ENCODE measurements at regions not wholly inside any gene's neighbourhood (a gene's known extent, or its start where the extent isn't known, plus 50 kb on each side); places are given as distances from the start of the nearest gene placed in this dataset.

DNA sequence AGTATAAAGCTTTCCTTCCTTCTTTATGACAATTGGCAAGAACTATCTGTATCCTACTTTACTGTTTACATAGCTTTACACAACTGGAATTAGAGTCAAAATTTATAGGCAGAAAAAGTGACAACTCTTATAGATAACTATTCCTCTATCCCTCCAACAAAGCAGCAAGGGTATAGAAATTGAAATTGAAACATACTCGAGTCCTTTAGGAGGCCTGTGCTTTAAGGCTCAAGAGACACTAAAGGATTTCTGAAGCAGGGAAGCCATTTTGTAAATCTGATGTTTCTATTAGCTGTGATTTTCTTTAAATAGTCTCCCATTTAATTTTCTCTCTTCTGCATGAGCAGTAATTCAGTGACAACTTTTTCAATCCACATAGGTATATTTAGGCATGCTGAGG, 567.6 kb upstream of the MAN1A1 start:
- Histone ChIP-seq H3K27ac (ENCODE audit: low read length) (no peak overlapping the region), H3K9me3 (no peaks in the 10 kb centered on the region), H3K36me3 (ENCODE audit: control insufficient read depth in 2 of 2, extremely low read depth in 1 of 2, insufficient read depth in 1 of 2, low read length in 1 of 2) (no peaks in the 10 kb centered on the region), H3K27me3 (replicated peaks in 1 of 2; ENCODE audit: control insufficient read depth in 2 of 2, extremely low read depth in 1 of 2, insufficient read depth in 2 of 2, low read length in 1 of 2) (no peaks in the 10 kb centered on the region), H3K4me3 (ENCODE audit: control insufficient read depth in 1 of 2, extremely low read depth in 1 of 2, low read length in 1 of 2) (no peak overlapping the region), H3K4me1 (ENCODE audit: control insufficient read depth in 1 of 2, extremely low read depth in 1 of 2, insufficient read depth in 2 of 2, low read length in 2 of 2) (no peaks in the 10 kb centered on the region)
- H3K9me3 Mint-ChIP-seq, result peaks cover 0 to 18% (median 3%) of the 10 kb centered on the region in 3 donors
- no peak overlapping the region for H3K4me3 Mint-ChIP-seq
- no CpG with 5 or more reads among the region's 1 CpG for WGBS (ENCODE audit: insufficient coverage)
- H3K36me3 Mint-ChIP-seq, result no peaks in the 10 kb centered on the region
- no peak overlapping the region for H3K27ac Mint-ChIP-seq
- H3K27me3 Mint-ChIP-seq, result no peaks in the 10 kb centered on the region
- POLR2A ChIA-PET, result no interaction called here
- H3K4me1 Mint-ChIP-seq, result no peaks in the 10 kb centered on the region
- no peak for ATAC-seq (replicated peaks in 1 of 4)
- CTCF ChIA-PET, result no interaction called here
- DNase-seq, result no peak

DNA sequence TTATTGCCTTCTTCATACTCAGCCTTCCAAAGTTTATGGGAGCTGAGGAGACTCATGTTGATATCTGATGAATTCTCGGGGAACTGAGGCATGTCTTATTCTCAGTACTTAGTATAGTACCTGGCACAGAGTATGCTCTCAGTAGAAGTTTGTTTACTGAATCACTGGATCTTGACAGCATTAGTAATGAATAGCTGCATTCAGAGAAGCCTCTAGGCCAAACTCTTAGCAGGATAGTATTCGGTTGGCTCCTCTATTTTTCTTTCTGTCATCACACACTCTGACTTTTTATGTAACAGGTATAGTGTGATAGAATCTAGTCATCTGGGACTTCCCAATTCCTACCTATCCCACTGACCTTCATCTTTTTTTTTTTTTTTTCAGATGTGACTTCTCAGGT, 566.4 kb upstream of the MAN1A1 start:
- H3K27me3 Mint-ChIP-seq, result no peaks in the 10 kb centered on the region
- DNase-seq (no peak), ATAC-seq (replicated peaks in 1 of 4) (no peak)
- H3K9me3 Mint-ChIP-seq, result peaks cover 0 to 9% (median 3%) of the 10 kb centered on the region in 3 donors
- no peaks in the 10 kb centered on the region for H3K27me3 ChIP-seq (replicated peaks in 1 of 2; ENCODE audit: control insufficient read depth in 2 of 2, extremely low read depth in 1 of 2, insufficient read depth in 2 of 2, low read length in 1 of 2)
- ChIA-PET CTCF (no interaction called here), POLR2A (no interaction called here)
- H3K27ac ChIP-seq (ENCODE audit: low read length), result no peak overlapping the region
- H3K4me3 Mint-ChIP-seq, result no peak overlapping the region
- no peaks in the 10 kb centered on the region for H3K4me1 ChIP-seq (ENCODE audit: control insufficient read depth in 1 of 2, extremely low read depth in 1 of 2, insufficient read depth in 2 of 2, low read length in 2 of 2)
- H3K36me3 Mint-ChIP-seq, result no peaks in the 10 kb centered on the region
- H3K9me3 ChIP-seq, result no peaks in the 10 kb centered on the region
- no peak overlapping the region for H3K27ac Mint-ChIP-seq
- H3K36me3 ChIP-seq (ENCODE audit: control insufficient read depth in 2 of 2, extremely low read depth in 1 of 2, insufficient read depth in 1 of 2, low read length in 1 of 2), result no peaks in the 10 kb centered on the region
- no peak overlapping the region for H3K4me3 ChIP-seq (ENCODE audit: control insufficient read depth in 1 of 2, extremely low read depth in 1 of 2, low read length in 1 of 2)
- no CpG with 5 or more reads among the region's 2 CpGs for WGBS (ENCODE audit: insufficient coverage)
- H3K4me1 Mint-ChIP-seq, result no peaks in the 10 kb centered on the region

DNA sequence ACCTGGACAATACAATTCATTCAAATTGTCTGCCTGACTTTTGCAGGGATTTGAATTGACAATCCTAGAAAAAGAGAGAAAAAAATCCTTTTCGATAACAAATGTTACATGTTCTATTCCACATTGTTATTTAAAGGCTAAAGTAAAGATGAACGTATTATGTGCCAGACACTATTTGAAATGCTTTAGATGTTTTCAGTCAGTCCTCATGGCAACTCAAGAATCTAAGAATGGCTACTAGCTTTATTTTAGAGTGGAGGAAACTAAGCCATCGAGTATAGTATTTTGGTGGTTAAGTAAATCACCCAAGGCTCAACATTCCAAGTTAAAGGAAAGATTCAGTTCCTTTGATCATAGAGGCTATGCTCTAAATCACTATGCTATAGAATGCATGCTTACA, 558.6 kb upstream of the MAN1A1 start:
- no peaks in the 10 kb centered on the region for H3K27me3 ChIP-seq (replicated peaks in 1 of 2; ENCODE audit: control insufficient read depth in 2 of 2, extremely low read depth in 1 of 2, insufficient read depth in 2 of 2, low read length in 1 of 2)
- WGBS (ENCODE audit: insufficient coverage), result no CpG with 5 or more reads among the region's 3 CpGs
- Mint-ChIP-seq H3K27me3 (peaks cover 0 to 3% of the 10 kb centered on the region in 2 donors), H3K9me3 (no peaks in the 10 kb centered on the region), H3K27ac (no peak overlapping the region), H3K36me3 (no peaks in the 10 kb centered on the region), H3K4me1 (no peaks in the 10 kb centered on the region), H3K4me3 (no peak overlapping the region)
- ATAC-seq (replicated peaks in 1 of 4), result no peak
- no peak overlapping the region for H3K27ac ChIP-seq (ENCODE audit: low read length)
- H3K36me3 ChIP-seq (ENCODE audit: control insufficient read depth in 2 of 2, extremely low read depth in 1 of 2, insufficient read depth in 1 of 2, low read length in 1 of 2), result no peaks in the 10 kb centered on the region
- ChIA-PET POLR2A (no interaction called here), CTCF (no interaction called here)
- no peak overlapping the region for H3K4me3 ChIP-seq (ENCODE audit: control insufficient read depth in 1 of 2, extremely low read depth in 1 of 2, low read length in 1 of 2)
- no peak for DNase-seq
- H3K9me3 ChIP-seq, result no peaks in the 10 kb centered on the region
- H3K4me1 ChIP-seq (ENCODE audit: control insufficient read depth in 1 of 2, extremely low read depth in 1 of 2, insufficient read depth in 2 of 2, low read length in 2 of 2), result no peaks in the 10 kb centered on the region

DNA sequence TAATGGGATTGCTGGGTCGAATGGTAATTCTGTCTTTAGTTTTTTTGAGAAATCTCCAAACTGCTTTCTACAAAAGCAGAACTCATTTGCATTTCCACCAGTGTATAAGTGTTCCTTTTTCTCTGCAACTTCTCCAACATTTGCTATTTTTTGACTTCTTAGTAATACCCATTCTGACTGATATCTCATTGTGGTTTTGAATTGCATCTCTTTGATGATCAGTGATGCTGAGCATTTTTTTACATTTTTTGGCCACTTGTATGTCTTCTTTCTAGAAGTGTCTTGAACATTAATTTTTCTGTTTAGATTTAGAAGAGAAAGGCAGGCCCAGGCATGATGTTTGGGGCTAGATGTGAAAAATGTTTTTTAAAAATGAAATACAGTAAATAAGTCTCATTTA, 553.1 kb upstream of the MAN1A1 start:
- POLR2A ChIA-PET, result no interaction called here
- Mint-ChIP-seq H3K4me3 (no peak overlapping the region), H3K27ac (no peak overlapping the region), H3K9me3 (no peaks in the 10 kb centered on the region), H3K27me3 (peaks cover 0 to 3% of the 10 kb centered on the region in 2 donors), H3K4me1 (no peaks in the 10 kb centered on the region), H3K36me3 (no peaks in the 10 kb centered on the region)
- WGBS (ENCODE audit: insufficient coverage), result no CpG with 5 or more reads among the region's 1 CpG
- Histone ChIP-seq H3K36me3 (ENCODE audit: control insufficient read depth in 2 of 2, extremely low read depth in 1 of 2, insufficient read depth in 1 of 2, low read length in 1 of 2) (no peaks in the 10 kb centered on the region), H3K27me3 (replicated peaks in 1 of 2; ENCODE audit: control insufficient read depth in 2 of 2, extremely low read depth in 1 of 2, insufficient read depth in 2 of 2, low read length in 1 of 2) (no peaks in the 10 kb centered on the region), H3K4me1 (ENCODE audit: control insufficient read depth in 1 of 2, extremely low read depth in 1 of 2, insufficient read depth in 2 of 2, low read length in 2 of 2) (no peaks in the 10 kb centered on the region), H3K27ac (ENCODE audit: low read length) (no peak overlapping the region), H3K9me3 (no peaks in the 10 kb centered on the region), H3K4me3 (ENCODE audit: control insufficient read depth in 1 of 2, extremely low read depth in 1 of 2, low read length in 1 of 2) (no peak overlapping the region)
- CTCF ChIA-PET, result no interaction called here
- ATAC-seq (replicated peaks in 1 of 4), result no peak
- DNase-seq, result no peak

DNA sequence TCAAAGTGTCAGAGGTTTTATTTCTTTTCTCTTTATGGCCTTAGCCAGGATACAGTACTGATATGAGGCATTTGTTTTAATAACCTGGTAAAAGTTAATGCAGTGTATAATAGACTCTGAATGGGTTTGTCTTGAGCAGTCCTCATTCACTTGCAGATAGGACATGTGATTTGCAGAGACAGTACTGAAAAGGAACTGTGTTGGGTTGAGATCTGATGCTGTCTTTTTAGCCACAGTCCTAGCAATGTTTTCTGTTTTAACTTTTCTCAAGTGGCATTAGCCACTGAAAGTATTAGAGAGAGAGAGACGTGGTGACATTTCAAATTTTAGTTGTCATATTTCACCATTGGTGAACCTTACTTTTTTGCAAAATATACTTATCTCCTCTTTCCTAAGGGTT, 547.2 kb upstream of the MAN1A1 start:
- WGBS (ENCODE audit: insufficient coverage), result no CpG with 5 or more reads among the region's 1 CpG
- no peaks in the 10 kb centered on the region for H3K9me3 Mint-ChIP-seq
- Histone ChIP-seq H3K36me3 (ENCODE audit: control insufficient read depth in 2 of 2, extremely low read depth in 1 of 2, insufficient read depth in 1 of 2, low read length in 1 of 2) (no peaks in the 10 kb centered on the region), H3K9me3 (no peaks in the 10 kb centered on the region), H3K27me3 (replicated peaks in 1 of 2; ENCODE audit: control insufficient read depth in 2 of 2, extremely low read depth in 1 of 2, insufficient read depth in 2 of 2, low read length in 1 of 2) (no peaks in the 10 kb centered on the region), H3K27ac (ENCODE audit: low read length) (no peak overlapping the region), H3K4me1 (ENCODE audit: control insufficient read depth in 1 of 2, extremely low read depth in 1 of 2, insufficient read depth in 2 of 2, low read length in 2 of 2) (no peaks in the 10 kb centered on the region), H3K4me3 (ENCODE audit: control insufficient read depth in 1 of 2, extremely low read depth in 1 of 2, low read length in 1 of 2) (no peak overlapping the region)
- H3K27me3 Mint-ChIP-seq, result no peaks in the 10 kb centered on the region
- no peak overlapping the region for H3K4me3 Mint-ChIP-seq
- no peaks in the 10 kb centered on the region for H3K4me1 Mint-ChIP-seq
- DNase-seq (no peak), ATAC-seq (replicated peaks in 1 of 4) (no peak)
- no peaks in the 10 kb centered on the region for H3K36me3 Mint-ChIP-seq
- POLR2A ChIA-PET, result no interaction called here
- H3K27ac Mint-ChIP-seq, result no peak overlapping the region
- CTCF ChIA-PET, result no interaction called here

DNA sequence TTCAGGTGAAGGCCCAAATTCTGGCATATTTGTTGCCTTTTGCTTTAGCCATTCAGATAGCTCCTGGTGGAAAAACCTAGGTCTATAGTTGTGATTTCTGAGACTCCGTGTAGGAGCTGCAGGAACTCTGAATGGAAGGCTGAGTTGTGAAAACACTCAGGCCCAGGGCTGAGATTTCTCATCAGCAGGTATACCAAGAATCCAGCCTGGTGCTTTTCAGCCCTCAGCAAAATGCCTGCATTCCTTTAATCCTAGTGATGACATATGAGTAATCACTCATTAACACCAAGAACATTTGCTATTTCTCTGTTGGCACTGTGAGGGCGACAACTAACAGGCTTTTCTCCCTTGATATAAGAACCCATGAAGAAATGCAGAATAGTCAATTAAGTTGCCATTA, 546.1 kb upstream of the MAN1A1 start:
- CTCF ChIA-PET, result no interaction called here

DNA sequence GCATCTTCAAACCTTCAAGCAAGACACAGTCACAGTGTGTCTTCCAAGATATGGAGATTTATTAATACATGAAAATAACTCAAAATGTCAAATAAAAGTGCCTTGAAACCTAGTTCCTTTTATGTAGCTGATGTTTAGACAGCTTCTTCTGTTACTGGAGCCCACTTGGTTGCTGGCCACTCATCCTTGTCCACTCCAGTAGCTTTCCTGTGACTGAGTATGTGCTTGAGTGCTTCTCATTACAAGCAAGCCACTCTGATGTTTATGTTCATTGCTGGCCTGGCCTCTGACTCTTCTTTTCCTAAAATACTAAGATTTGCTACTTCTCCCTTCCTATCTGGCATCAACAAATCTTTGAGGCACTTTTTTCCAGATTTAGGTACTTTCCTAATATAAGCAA, 545.2 kb upstream of the MAN1A1 start:
- CTCF ChIA-PET, result no interaction called here
- Mint-ChIP-seq H3K9me3 (no peaks in the 10 kb centered on the region), H3K4me3 (no peak overlapping the region), H3K27ac (no peak overlapping the region), H3K27me3 (peaks cover 0 to 2% of the 10 kb centered on the region in 2 donors), H3K36me3 (no peaks in the 10 kb centered on the region), H3K4me1 (no peaks in the 10 kb centered on the region)
- no peak overlapping the region for H3K4me3 ChIP-seq (ENCODE audit: control insufficient read depth in 1 of 2, extremely low read depth in 1 of 2, low read length in 1 of 2)
- no peaks in the 10 kb centered on the region for H3K36me3 ChIP-seq (ENCODE audit: control insufficient read depth in 2 of 2, extremely low read depth in 1 of 2, insufficient read depth in 1 of 2, low read length in 1 of 2)
- no peak for ATAC-seq (replicated peaks in 1 of 4)
- POLR2A ChIA-PET, result no interaction called here
- no peaks in the 10 kb centered on the region for H3K4me1 ChIP-seq (ENCODE audit: control insufficient read depth in 1 of 2, extremely low read depth in 1 of 2, insufficient read depth in 2 of 2, low read length in 2 of 2)
- no peaks in the 10 kb centered on the region for H3K9me3 ChIP-seq
- H3K27me3 ChIP-seq (replicated peaks in 1 of 2; ENCODE audit: control insufficient read depth in 2 of 2, extremely low read depth in 1 of 2, insufficient read depth in 2 of 2, low read length in 1 of 2), result no peaks in the 10 kb centered on the region
- no peak for DNase-seq
- H3K27ac ChIP-seq (ENCODE audit: low read length), result no peak overlapping the region

More for the DNA sequence above, 546.1 kb upstream of the MAN1A1 start:
- H3K27me3 Mint-ChIP-seq, result peaks cover 0 to 2% of the 10 kb centered on the region in 2 donors
- Histone ChIP-seq H3K9me3 (no peaks in the 10 kb centered on the region), H3K27ac (ENCODE audit: low read length) (no peak overlapping the region), H3K36me3 (ENCODE audit: control insufficient read depth in 2 of 2, extremely low read depth in 1 of 2, insufficient read depth in 1 of 2, low read length in 1 of 2) (no peaks in the 10 kb centered on the region), H3K27me3 (replicated peaks in 1 of 2; ENCODE audit: control insufficient read depth in 2 of 2, extremely low read depth in 1 of 2, insufficient read depth in 2 of 2, low read length in 1 of 2) (no peaks in the 10 kb centered on the region), H3K4me1 (ENCODE audit: control insufficient read depth in 1 of 2, extremely low read depth in 1 of 2, insufficient read depth in 2 of 2, low read length in 2 of 2) (no peaks in the 10 kb centered on the region), H3K4me3 (ENCODE audit: control insufficient read depth in 1 of 2, extremely low read depth in 1 of 2, low read length in 1 of 2) (no peak overlapping the region)
- H3K36me3 Mint-ChIP-seq, result no peaks in the 10 kb centered on the region
- 80% methylated on average over 1 of the region's 2 CpGs for WGBS (ENCODE audit: insufficient coverage)
- DNase-seq, result no peak
- no peak overlapping the region for H3K27ac Mint-ChIP-seq
- no peak for ATAC-seq (replicated peaks in 1 of 4)
- H3K4me1 Mint-ChIP-seq, result no peaks in the 10 kb centered on the region
- POLR2A ChIA-PET, result no interaction called here
- H3K9me3 Mint-ChIP-seq, result no peaks in the 10 kb centered on the region
- no peak overlapping the region for H3K4me3 Mint-ChIP-seq
